ENCODE measurements at regions not wholly inside any gene's neighbourhood (a gene's known extent, or its start where the extent isn't known, plus 50 kb on each side); places are given as distances from the start of the nearest gene placed in this dataset.
A peak's percentile ranks its signal among the peaks of the same experiment; 100 is the strongest.

DNA sequence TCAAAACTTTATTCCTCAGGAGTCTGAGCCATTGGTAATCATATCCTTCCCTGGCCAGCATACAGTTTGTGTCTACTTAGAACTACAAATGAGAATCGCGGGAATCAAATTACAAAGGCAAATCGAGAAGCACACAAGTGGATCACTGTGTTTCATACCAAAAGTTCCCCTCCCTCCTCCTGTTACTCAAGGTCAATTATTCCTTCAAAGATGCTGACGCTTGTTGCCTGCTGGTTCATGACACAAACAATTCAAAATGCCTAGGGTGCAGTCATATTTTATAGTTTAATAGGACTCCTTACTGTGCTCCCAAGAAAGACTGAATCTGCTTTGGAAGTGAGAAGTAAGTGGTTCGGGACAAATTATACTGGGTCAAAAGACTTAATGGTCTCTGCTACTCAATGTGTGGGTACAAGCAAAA is 93.0 kb upstream of the PBX1 start (continued):
- TF ChIP-seq, protein P1, sequence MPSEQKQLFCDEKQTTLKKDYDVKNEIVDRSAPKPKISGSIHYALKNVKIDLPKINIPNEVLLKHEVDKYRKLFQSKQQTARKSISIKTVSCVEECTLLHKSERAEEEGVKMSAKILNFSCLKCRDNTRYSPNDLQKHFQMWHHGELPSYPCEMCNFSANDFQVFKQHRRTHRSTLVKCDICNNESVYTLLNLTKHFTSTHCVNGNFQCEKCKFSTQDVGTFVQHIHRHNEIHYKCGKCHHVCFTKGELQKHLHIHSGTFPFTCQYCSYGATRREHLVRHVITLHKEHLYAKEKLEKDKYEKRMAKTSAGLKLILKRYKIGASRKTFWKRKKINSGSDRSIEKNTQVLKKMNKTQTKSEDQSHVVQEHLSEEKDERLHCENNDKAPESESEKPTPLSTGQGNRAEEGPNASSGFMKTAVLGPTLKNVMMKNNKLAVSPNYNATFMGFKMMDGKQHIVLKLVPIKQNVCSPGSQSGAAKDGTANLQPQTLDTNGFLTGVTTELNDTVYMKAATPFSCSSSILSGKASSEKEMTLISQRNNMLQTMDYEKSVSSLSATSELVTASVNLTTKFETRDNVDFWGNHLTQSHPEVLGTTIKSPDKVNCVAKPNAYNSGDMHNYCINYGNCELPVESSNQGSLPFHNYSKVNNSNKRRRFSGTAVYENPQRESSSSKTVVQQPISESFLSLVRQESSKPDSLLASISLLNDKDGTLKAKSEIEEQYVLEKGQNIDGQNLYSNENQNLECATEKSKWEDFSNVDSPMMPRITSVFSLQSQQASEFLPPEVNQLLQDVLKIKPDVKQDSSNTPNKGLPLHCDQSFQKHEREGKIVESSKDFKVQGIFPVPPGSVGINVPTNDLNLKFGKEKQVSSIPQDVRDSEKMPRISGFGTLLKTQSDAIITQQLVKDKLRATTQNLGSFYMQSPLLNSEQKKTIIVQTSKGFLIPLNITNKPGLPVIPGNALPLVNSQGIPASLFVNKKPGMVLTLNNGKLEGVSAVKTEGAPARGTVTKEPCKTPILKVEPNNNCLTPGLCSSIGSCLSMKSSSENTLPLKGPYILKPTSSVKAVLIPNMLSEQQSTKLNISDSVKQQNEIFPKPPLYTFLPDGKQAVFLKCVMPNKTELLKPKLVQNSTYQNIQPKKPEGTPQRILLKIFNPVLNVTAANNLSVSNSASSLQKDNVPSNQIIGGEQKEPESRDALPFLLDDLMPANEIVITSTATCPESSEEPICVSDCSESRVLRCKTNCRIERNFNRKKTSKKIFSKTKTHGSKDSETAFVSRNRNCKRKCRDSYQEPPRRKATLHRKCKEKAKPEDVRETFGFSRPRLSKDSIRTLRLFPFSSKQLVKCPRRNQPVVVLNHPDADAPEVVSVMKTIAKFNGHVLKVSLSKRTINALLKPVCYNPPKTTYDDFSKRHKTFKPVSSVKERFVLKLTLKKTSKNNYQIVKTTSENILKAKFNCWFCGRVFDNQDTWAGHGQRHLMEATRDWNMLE (tag by site-specific recombination; conservative IDR thresholded peaks at IDR 0.05; ENCODE audit: low read depth): no peak
- TF ChIP-seq MYNN (tag by site-specific recombination; IDR thresholded peaks at IDR 0.05; ENCODE audit: borderline replicate concordance) (peak; percentile 81), ZBTB11 (tag by site-specific recombination; conservative IDR thresholded peaks at IDR 0.05; ENCODE audit: low read depth) (peak; percentile 72), SCRT2 (tag by site-specific recombination; IDR thresholded peaks at IDR 0.05) (peak; percentile 95), SCRT1 (tag by site-specific recombination; IDR thresholded peaks at IDR 0.05; ENCODE audit: borderline replicate concordance) (0 out of 2 replicates have a peak, but pooled peaks have one; percentile 31), TRIM28 (IDR thresholded peaks at IDR 0.05; ENCODE audit: borderline replicate concordance, low read length) (peak; percentile 33; the same call in 1 of the 2 replicates), ZBTB48 (tag by site-specific recombination; IDR thresholded peaks at IDR 0.05) (no peak), ZNF335 (tag by site-specific recombination; conservative IDR thresholded peaks at IDR 0.05) (0 out of 2 replicates have a peak, but pooled peaks have one; percentile 31), FEZF1 (tag by site-specific recombination; IDR thresholded peaks at IDR 0.05) (peak; percentile 87), ZNF146 (tag by site-specific recombination; IDR thresholded peaks at IDR 0.05) (0 out of 2 replicates have a peak, but pooled peaks have one; percentile 6), INSM2 (tag by site-specific recombination; IDR thresholded peaks at IDR 0.05) (peak; percentile 53; the same call in 1 of the 2 replicates), ZNF423 (tag by site-specific recombination; IDR thresholded peaks at IDR 0.05) (peak; percentile 56), ZNF292 (tag by site-specific recombination; IDR thresholded peaks at IDR 0.05; ENCODE audit: borderline replicate concordance, low read depth) (no peak), ZBTB21 (tag by site-specific recombination; IDR thresholded peaks at IDR 0.05) (0 out of 2 replicates have a peak, but pooled peaks have one; percentile 50)
- TF ChIP-seq, protein P2, sequence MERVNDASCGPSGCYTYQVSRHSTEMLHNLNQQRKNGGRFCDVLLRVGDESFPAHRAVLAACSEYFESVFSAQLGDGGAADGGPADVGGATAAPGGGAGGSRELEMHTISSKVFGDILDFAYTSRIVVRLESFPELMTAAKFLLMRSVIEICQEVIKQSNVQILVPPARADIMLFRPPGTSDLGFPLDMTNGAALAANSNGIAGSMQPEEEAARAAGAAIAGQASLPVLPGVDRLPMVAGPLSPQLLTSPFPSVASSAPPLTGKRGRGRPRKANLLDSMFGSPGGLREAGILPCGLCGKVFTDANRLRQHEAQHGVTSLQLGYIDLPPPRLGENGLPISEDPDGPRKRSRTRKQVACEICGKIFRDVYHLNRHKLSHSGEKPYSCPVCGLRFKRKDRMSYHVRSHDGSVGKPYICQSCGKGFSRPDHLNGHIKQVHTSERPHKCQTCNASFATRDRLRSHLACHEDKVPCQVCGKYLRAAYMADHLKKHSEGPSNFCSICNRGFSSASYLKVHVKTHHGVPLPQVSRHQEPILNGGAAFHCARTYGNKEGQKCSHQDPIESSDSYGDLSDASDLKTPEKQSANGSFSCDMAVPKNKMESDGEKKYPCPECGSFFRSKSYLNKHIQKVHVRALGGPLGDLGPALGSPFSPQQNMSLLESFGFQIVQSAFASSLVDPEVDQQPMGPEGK (tag by site-specific recombination; IDR thresholded peaks at IDR 0.05): no peak

All from HEK293 (cell line).